ENCODE measurements at regions not wholly inside any gene's neighbourhood (a gene's known extent, or its start where the extent isn't known, plus 50 kb on each side); places are given as distances from the start of the nearest gene placed in this dataset.
"Not testable (repeated sequence)": the region's sequence is repeated elsewhere in the genome, so short reads cannot be mapped to it uniquely, and the experiment has no call there.

DNA sequence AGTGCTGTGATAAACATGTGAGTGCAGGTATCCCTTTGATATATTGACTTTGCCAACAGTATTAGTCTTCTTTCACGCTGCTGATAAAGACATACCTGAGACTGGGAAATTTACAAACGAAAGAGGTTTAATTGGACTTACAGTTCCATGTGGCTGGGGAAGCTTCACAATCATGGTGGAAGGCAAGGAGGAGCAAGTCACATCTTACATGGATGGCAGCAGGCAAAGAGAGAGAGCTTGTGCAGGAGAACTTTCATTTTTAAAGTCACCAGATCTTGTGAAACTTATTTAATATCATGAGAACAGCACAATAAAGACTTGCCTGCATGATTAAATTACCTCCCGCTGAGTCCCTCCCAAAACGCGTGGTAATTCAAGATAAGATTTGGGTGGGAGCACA, 277.9 kb upstream of the GCFC2 start:
- in situ Hi-C loops (cut with HindIII; ENCODE audit: low sequenced_read_pairs); DNase-seq (ENCODE audit: low spot score): not testable (repeated sequence)

- DNase-seq (ENCODE audit: low spot score), result no peak
- in situ Hi-C loops (cut with HindIII; ENCODE audit: low sequenced_read_pairs), result no loop called here
Measured at GRCh38 chr2:75986617-75987016, 275.9 kb upstream of the GCFC2 start.

- in situ Hi-C loops (cut with HindIII; ENCODE audit: low sequenced_read_pairs), result no loop called here
- DNase-seq (ENCODE audit: low spot score), result no peak
Measured at GRCh38 chr2:75982719-75983118, 272.0 kb upstream of the GCFC2 start.

DNA sequence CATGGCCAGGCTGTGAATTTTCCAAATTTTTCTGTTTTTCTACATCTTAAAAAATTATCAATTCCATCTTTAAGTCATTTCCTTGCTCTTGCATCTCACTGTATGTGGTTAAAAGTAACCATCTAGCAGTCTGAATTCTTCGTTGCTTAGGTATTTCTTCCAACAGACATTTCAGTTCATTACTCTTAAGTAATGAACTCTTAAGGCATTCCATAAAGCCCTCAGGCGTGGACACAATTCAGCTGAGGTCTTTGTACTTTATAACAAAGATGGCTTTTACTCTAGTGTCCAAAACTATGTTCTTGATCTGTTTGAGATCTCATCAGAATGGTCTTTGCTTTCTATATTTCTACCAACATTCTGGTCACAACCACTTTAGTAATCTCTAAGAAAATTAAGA, 253.9 kb upstream of the GCFC2 start:
- in situ Hi-C loops (cut with HindIII; ENCODE audit: low sequenced_read_pairs), result no loop called here
- no peak for DNase-seq (ENCODE audit: low spot score)

DNA sequence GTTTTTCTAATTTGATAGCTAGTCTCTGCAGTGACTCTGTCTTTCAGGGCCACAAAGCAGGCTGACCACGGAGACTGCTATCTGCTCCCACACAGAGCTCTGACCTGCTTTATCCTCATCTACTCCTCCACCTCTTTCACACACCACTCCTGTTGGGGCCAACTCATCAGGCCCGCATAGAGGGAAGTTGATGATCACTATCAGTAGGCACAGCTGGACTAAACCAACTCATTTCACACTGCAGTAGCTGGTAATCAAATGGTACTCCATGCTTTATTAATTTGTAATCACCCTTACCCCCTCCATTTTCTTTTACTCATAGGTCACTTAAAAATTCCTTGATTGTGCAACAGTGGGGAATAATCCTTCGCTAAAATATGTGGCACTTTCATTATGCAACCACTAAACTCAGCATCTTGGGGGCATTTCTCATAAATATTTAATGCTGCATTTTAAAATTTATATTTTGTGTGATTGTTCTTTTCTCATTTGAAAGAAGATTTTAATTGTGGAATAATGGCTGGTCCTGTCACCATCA, 249.8 kb upstream of the GCFC2 start:
- in situ Hi-C loops (cut with HindIII; ENCODE audit: low sequenced_read_pairs), result no loop called here
- DNase-seq (ENCODE audit: low spot score), result no peak

DNA sequence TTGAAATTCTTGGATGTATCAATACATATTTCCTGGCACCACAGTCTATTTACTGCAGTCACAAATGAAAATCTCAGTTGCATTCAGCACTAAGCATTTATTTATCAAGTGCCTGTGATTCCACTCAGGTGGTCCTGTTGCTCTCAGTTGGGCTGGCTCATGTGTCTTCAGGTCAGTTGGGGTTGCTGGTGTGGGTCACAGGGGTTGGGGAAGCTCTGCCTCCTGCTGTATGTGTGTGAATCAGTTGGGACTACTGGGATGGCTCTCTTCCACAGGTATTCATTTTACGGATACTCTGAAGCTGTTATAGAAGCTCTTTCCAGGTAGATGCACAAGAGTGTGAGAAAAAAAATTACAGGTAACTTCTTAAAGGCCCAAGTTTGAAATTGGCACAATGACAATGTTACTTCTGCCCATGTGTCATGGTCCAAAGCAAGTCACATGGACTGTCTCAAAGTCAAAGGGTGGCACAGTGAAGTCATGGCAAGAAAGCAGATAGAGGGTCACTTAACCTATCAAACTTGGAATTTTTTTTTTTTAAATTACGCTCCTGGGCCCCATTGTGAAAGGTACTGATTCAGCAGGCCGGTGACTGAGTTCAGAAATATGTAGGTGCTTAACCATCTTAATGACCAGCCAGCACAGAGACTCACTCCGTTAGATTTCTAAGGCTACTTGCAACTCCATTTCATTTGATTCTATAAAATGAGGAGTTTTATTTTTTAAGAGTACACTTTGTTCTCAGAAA, 249.2 kb upstream of the GCFC2 start:
- in situ Hi-C loops (cut with HindIII; ENCODE audit: low sequenced_read_pairs), result no loop called here
- DNase-seq (ENCODE audit: low spot score), result no peak

- in situ Hi-C loops (cut with HindIII; ENCODE audit: low sequenced_read_pairs), result no loop called here
- DNase-seq (ENCODE audit: low spot score), result no peak
Measured at GRCh38 chr2:75954761-75955160, 244.0 kb upstream of the GCFC2 start.

DNA sequence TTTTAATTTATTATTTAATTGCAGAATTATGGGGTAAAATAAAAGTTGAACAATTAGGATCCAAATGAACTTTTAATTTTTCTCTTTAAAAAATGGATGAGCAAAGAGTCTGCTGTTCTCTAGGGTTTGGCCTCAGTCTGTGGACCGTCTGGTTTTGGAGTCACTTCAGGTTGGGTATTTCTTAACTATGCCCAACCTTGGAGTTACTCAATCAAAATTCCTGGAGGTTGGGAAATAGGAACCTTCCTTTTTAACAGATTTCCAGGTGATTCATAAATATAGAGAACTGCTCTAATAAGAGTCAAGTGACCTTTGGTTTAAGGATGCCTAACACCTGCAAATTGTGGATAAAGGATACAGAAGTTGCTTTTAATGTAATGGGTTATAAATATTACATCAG, 241.5 kb upstream of the GCFC2 start:
- in situ Hi-C loops (cut with HindIII; ENCODE audit: low sequenced_read_pairs), result no loop called here
- no peak for DNase-seq (ENCODE audit: low spot score)

- no peak for DNase-seq (ENCODE audit: low spot score)
- in situ Hi-C loops (cut with HindIII; ENCODE audit: low sequenced_read_pairs), result no loop called here
Measured at GRCh38 chr2:75949385-75950030, 238.8 kb upstream of the GCFC2 start.

DNA sequence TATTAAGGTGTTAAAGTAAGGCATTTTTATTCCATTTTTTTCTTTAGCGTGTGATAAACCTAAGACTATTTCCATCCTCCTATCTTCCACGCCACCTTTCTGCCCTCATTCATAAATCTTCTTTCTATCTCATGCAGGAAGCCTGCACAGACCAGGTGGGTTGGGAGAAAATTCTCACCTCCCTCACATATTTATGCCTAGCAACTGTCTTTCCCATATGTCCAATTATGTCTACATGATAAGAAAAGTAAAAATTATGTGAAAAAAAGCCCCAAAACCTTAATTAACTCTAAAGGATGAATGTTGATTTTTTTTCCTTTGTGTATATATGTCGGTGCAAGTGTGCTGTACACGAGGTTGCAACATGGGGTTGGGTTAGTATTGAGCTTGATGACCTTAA, 225.6 kb upstream of the GCFC2 start:
- no peak for DNase-seq (ENCODE audit: low spot score)
- in situ Hi-C loops (cut with HindIII; ENCODE audit: low sequenced_read_pairs), result no loop called here

DNA sequence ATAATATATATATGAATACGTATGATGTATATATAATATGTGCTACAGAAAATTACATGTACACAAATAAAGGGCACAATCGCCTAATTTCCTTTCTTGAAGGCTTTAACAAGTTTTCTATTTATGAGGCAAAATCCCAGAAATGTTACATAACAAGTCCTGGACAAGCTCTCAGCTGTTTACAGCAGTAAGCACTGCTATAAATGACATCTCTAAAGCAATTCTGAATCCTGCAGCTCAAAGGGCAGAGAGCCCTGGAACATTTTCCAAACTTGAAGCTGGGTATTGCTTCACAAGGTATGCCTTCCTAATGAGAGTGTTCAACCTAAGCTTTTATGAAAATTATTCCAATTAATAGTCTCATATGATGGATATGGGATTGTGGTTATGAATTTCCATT, 222.3 kb upstream of the GCFC2 start:
- no peak for DNase-seq (ENCODE audit: low spot score)
- in situ Hi-C loops (cut with HindIII; ENCODE audit: low sequenced_read_pairs), result no loop called here

GRCh38 chr2:75928093-75928492, 217.4 kb upstream of the GCFC2 start:
- in situ Hi-C loops (cut with HindIII; ENCODE audit: low sequenced_read_pairs), result no loop called here
- no peak for DNase-seq (ENCODE audit: low spot score)

- in situ Hi-C loops (cut with HindIII; ENCODE audit: low sequenced_read_pairs), result no loop called here
- DNase-seq (ENCODE audit: low spot score), result no peak
Measured at GRCh38 chr2:75925331-75926024, 214.8 kb upstream of the GCFC2 start.

- DNase-seq (ENCODE audit: low spot score), result no peak
- in situ Hi-C loops (cut with HindIII; ENCODE audit: low sequenced_read_pairs), result no loop called here
Measured at GRCh38 chr2:75922191-75922590, 211.5 kb upstream of the GCFC2 start.

DNA sequence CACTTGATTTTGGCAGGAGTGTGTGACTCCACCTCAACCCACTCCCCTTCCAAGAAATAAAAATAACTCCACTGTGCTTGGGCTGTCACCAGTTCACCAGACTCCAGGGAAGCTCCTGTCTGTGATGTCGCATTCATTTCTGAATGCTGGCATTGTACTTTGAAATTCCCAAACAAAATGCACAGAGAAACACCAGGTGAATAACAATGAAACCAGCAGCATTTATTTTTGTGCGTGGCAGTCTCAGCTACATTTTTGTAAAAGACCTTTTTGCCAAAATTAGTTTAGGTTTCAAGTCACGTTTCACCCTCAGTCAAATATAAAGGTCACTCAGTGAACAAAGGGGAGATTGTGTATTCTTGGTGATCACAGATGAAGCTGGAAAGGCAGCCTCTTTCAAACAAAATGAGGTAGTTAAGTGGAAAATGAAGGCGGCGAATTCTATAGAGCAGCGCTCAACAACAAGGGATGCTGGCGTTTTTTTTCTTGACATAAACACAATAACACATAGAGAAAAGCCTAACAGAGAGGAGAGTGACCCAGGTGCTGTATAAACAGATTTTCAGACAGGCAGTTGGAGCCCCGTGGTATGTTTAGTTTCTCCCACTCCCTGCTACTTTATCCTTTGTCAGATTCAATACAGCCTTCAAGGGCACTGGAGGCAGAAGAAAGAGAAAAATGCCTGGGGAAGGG, 210.3 kb upstream of the GCFC2 start:
- in situ Hi-C loops (cut with HindIII; ENCODE audit: low sequenced_read_pairs), result no loop called here
- no peak for DNase-seq (ENCODE audit: low spot score)

- no peak for DNase-seq (ENCODE audit: low spot score)
- in situ Hi-C loops (cut with HindIII; ENCODE audit: low sequenced_read_pairs), result no loop called here
Measured at GRCh38 chr2:75915851-75916634, 205.3 kb upstream of the GCFC2 start.

- peak; percentile 11 for DNase-seq (ENCODE audit: low spot score)
- in situ Hi-C loops (cut with HindIII; ENCODE audit: low sequenced_read_pairs), result no loop called here
Measured at GRCh38 chr2:75896779-75897366, 186.2 kb upstream of the GCFC2 start.

- in situ Hi-C loops (cut with HindIII; ENCODE audit: low sequenced_read_pairs), result no loop called here
- DNase-seq (ENCODE audit: low spot score), result no peak
Measured at GRCh38 chr2:75894170-75894569, 183.5 kb upstream of the GCFC2 start.

DNA sequence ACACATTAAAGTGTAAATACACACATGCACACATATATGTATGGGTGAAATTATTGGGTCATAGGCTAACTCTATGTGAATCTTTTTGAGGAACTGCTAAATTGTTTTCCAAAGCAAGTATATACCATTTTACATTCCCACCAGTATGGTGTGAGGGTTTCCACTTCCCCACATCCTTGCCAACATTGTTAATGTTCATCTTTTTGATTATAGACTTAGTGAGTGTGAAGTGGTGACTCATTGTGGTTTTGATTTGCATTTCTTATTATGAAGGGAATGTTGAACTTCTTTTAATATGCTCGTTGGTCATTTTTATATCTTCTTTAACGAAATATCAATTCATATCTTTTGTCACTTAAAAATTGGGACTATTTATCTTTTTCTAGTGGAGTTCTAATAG, 181.8 kb upstream of the GCFC2 start:
- no peak for DNase-seq (ENCODE audit: low spot score)
- in situ Hi-C loops (cut with HindIII; ENCODE audit: low sequenced_read_pairs), result no loop called here

All from G401 (cell line).